ENCODE measurements at regions not wholly inside any gene's neighbourhood (a gene's known extent, or its start where the extent isn't known, plus 50 kb on each side); places are given as distances from the start of the nearest gene placed in this dataset.
A peak's percentile ranks its signal among the peaks of the same experiment; 100 is the strongest.
"Not testable (repeated sequence)": the region's sequence is repeated elsewhere in the genome, so short reads cannot be mapped to it uniquely, and the experiment has no call there.

- DNase-seq, result no peak
These were observed 52.0 kb downstream of the ZC3H11B start for GRCh38 chr1:219560856-219561255.

- no peak for DNase-seq
These were observed 53.0 kb downstream of the ZC3H11B start for GRCh38 chr1:219559899-219560298.

GRCh38 chr1:219555806-219556205 is 57.1 kb downstream of the ZC3H11B start:
- no peak for DNase-seq

GRCh38 chr1:219555031-219555692 is 57.7 kb downstream of the ZC3H11B start:
- DNase-seq, result no peak

GRCh38 chr1:219553934-219554502 is 58.9 kb downstream of the ZC3H11B start:
- DNase-seq, result no peak

- DNase-seq, result no peak
These were observed 62.7 kb downstream of the ZC3H11B start for GRCh38 chr1:219550201-219550600.

- no peak for DNase-seq
These were observed 63.7 kb downstream of the ZC3H11B start for GRCh38 chr1:219549215-219549614.

GRCh38 chr1:219548386-219548785 is 64.5 kb downstream of the ZC3H11B start:
- DNase-seq, result no peak

GRCh38 chr1:219545756-219546155 is 67.1 kb downstream of the ZC3H11B start:
- not testable (repeated sequence) for DNase-seq

GRCh38 chr1:219544163-219544846 is 68.6 kb downstream of the ZC3H11B start:
- DNase-seq, result no peak

- DNase-seq, result no peak
These were observed 69.9 kb downstream of the ZC3H11B start for GRCh38 chr1:219542828-219543518.

GRCh38 chr1:219541946-219542345 is 71.0 kb downstream of the ZC3H11B start:
- no peak for DNase-seq

GRCh38 chr1:219539645-219540254 is 73.2 kb downstream of the ZC3H11B start:
- no peak for DNase-seq

- no peak for DNase-seq
These were observed 74.0 kb downstream of the ZC3H11B start for GRCh38 chr1:219538886-219539285.

- DNase-seq, result no peak
These were observed 75.7 kb downstream of the ZC3H11B start for GRCh38 chr1:219537223-219537631.

- no peak for DNase-seq
These were observed 76.9 kb downstream of the ZC3H11B start for GRCh38 chr1:219536038-219536437.

- DNase-seq, result no peak
These were observed 77.9 kb downstream of the ZC3H11B start for GRCh38 chr1:219534991-219535390.

GRCh38 chr1:219533280-219533679 is 79.6 kb downstream of the ZC3H11B start:
- DNase-seq, result no peak

- DNase-seq, result no peak
These were observed 83.8 kb downstream of the ZC3H11B start for GRCh38 chr1:219529116-219529515.

GRCh38 chr1:219528633-219529032 is 84.3 kb downstream of the ZC3H11B start:
- no peak for DNase-seq

- no peak for DNase-seq
These were observed 84.9 kb downstream of the ZC3H11B start for GRCh38 chr1:219527994-219528393.

GRCh38 chr1:219526074-219526473 is 86.8 kb downstream of the ZC3H11B start:
- no peak for DNase-seq

- DNase-seq, result peak; percentile 57
These were observed 89.5 kb downstream of the ZC3H11B start for GRCh38 chr1:219523411-219523810.

All from NCI-H1092 (cell line).